PFSK-1 (cell line): ENCODE measurements at regions not wholly inside any gene's neighbourhood (a gene's known extent, or its start where the extent isn't known, plus 50 kb on each side); places are given as distances from the start of the nearest gene placed in this dataset.

Source experiments
- FOXP2 ChIP-seq: optimal IDR thresholded peaks from 2 replicates; pipeline ENCODE3; 2011; ENCODE audit warnings: borderline replicate concordance, control low read depth, inconsistent platforms; ENCODE audit not compliant: insufficient read depth; ENCODE audit errors: extremely low read length, extremely low read depth
- POLR2AphosphoS5 ChIP-seq: IDR thresholded peaks from 2 replicates; pipeline ENCODE4 v1.6.1; 2012; ENCODE audit warnings: low read depth, mild to moderate bottlenecking, control low read depth, low read length, moderate library complexity
- REST ChIP-seq, 2 experiments: IDR thresholded peaks; 2 replicates each; pipeline versions ENCODE4 v1.6.1 to v1.8.0; 2011 to 2012; ENCODE audit warnings: low read depth in 2 of 2, low read length in 2 of 2, control low read depth in 1 of 2, inconsistent platforms in 1 of 2, mild to moderate bottlenecking in 1 of 2, moderate library complexity in 1 of 2; ENCODE audit not compliant: insufficient read depth in 1 of 2
- SIN3A ChIP-seq: IDR thresholded peaks from 2 replicates; pipeline ENCODE4 v1.6.1; 2012; ENCODE audit warnings: mild to moderate bottlenecking, low read length, moderate library complexity, borderline replicate concordance; ENCODE audit not compliant: insufficient read depth
- TAF1 ChIP-seq: IDR thresholded peaks from 2 replicates; pipeline ENCODE4 v1.6.1; 2012; ENCODE audit warnings: low read length, control low read depth, borderline replicate concordance; ENCODE audit not compliant: insufficient read depth

DNA sequence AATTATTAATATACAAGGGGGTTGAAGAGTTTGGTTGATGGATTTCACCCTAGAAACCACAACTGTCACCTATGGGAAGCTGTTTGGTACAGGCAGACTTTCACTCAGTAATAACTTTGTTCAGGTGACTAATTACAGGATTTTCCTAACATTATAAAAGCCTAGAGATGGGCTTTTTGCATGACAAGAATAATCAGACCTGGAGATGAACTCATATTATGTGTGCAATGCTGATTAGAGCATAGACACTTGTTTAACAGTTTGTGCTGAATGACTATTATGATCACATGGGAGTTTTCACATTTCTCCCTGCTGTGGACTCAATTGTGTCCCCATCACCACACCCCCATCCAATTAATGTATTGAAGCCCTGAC lies 90.2 kb upstream of the STEAP4 start:
- TF ChIP-seq POLR2AphosphoS5 (no peak), TAF1 (no peak), REST (IDR thresholded peaks at IDR 0.05; ENCODE audit: insufficient read depth in 1 of 2, low read depth in 2 of 2, low read length in 2 of 2) (no peak), FOXP2 (no peak), SIN3A (no peak)
